SK-N-SH (cell line): ENCODE measurements at regions not wholly inside any gene's neighbourhood (a gene's known extent, or its start where the extent isn't known, plus 50 kb on each side); places are given as distances from the start of the nearest gene placed in this dataset.

Source experiments
- CTCF ChIP-seq: fragments of 200-600 bp; sonication (generic); IDR thresholded peaks from 2 replicates; pipeline ENCODE4 v1.6.1; 2017; ENCODE audit warnings: antibody characterized with exemption, mild to moderate bottlenecking, moderate library complexity
- EP300 ChIP-seq, 2 experiments: IDR thresholded peaks; 2 replicates each; pipeline versions ENCODE4 v1.4.0 to v1.6.1; 2012; ENCODE audit warnings: borderline replicate concordance in 1 of 2, low read depth in 1 of 2, low read length in 1 of 2
- EZH2phosphoT487 ChIP-seq: fragments of 200-600 bp; sonication (generic); IDR thresholded peaks from 2 replicates; pipeline ENCODE4 v1.6.1; 2017; ENCODE audit warnings: low read depth, mixed run types, mild to moderate bottlenecking, antibody characterized with exemption, moderate library complexity, borderline replicate concordance
- FOSL2 ChIP-seq: IDR thresholded peaks from 2 replicates; pipeline ENCODE4 v1.4.0; 2012; ENCODE audit warnings: low read depth, mild to moderate bottlenecking, moderate library complexity, borderline replicate concordance
- GABPA ChIP-seq: IDR thresholded peaks from 2 replicates; pipeline ENCODE4 v1.4.0; 2012; ENCODE audit warnings: low read depth, mild to moderate bottlenecking
- MXI1 ChIP-seq: IDR thresholded peaks from 2 replicates; pipeline ENCODE4 v1.6.1; 2012; ENCODE audit warnings: mild to moderate bottlenecking, low read depth, low read length, improper control_type of control experiment
- POLR2AphosphoS5 ChIP-seq: IDR thresholded peaks from 2 replicates; pipeline ENCODE4 v1.6.1; 2012; ENCODE audit warnings: low read depth, low read length
- RFX5 ChIP-seq: IDR thresholded peaks from 2 replicates; pipeline ENCODE4 v1.6.1; 2012; ENCODE audit warnings: mild to moderate bottlenecking, improper control_type of control experiment, low read length
- RXRA ChIP-seq: IDR thresholded peaks from 2 replicates; pipeline ENCODE4 v1.4.0; 2012; ENCODE audit warnings: low read depth, mild to moderate bottlenecking, borderline replicate concordance
- TAF1 ChIP-seq: IDR thresholded peaks from 2 replicates; pipeline ENCODE4 v1.6.1; 2012; ENCODE audit warnings: low read depth, mild to moderate bottlenecking, low read length, moderate library complexity, borderline replicate concordance
- YY1 ChIP-seq: IDR thresholded peaks from 2 replicates; pipeline ENCODE4 v1.4.0; 2012; ENCODE audit warnings: low read depth, mild to moderate bottlenecking
- ZBTB33 ChIP-seq: IDR thresholded peaks from 2 replicates; pipeline ENCODE4 v1.4.0; 2012; ENCODE audit warnings: low read depth, borderline replicate concordance

- no peak for TF ChIP-seq TAF1
- no peak for TF ChIP-seq FOSL2
- no peak for TF ChIP-seq CTCF
- TF ChIP-seq RXRA = no peak
- TF ChIP-seq GABPA = no peak
- TF ChIP-seq EZH2phosphoT487 = no peak
- no peak for TF ChIP-seq YY1
- no peak for TF ChIP-seq EP300 (IDR thresholded peaks at IDR 0.05; ENCODE audit: borderline replicate concordance in 1 of 2, low read depth in 1 of 2, low read length in 1 of 2)
- no peak for TF ChIP-seq RFX5
- no peak for TF ChIP-seq ZBTB33
- TF ChIP-seq MXI1 = no peak
- no peak for TF ChIP-seq POLR2AphosphoS5
Measured at GRCh38 chr6:141251286-141251685, 881.4 kb upstream of the GJE1 start.
